Activated CD4-positive, alpha-beta T cell treated with anti-CD3 and anti-CD28 coated beads, Interleukin-2, amount 50 U/mL, for 4 hours (primary cell): ENCODE measurements at regions not wholly inside any gene's neighbourhood (a gene's known extent, or its start where the extent isn't known, plus 50 kb on each side); places are given as distances from the start of the nearest gene placed in this dataset.

Experiments
- DNase-seq, 2 experiments: peaks; one replicate each; pipeline ENCODE4 v3.0.0-alpha.2; 2020

DNA sequence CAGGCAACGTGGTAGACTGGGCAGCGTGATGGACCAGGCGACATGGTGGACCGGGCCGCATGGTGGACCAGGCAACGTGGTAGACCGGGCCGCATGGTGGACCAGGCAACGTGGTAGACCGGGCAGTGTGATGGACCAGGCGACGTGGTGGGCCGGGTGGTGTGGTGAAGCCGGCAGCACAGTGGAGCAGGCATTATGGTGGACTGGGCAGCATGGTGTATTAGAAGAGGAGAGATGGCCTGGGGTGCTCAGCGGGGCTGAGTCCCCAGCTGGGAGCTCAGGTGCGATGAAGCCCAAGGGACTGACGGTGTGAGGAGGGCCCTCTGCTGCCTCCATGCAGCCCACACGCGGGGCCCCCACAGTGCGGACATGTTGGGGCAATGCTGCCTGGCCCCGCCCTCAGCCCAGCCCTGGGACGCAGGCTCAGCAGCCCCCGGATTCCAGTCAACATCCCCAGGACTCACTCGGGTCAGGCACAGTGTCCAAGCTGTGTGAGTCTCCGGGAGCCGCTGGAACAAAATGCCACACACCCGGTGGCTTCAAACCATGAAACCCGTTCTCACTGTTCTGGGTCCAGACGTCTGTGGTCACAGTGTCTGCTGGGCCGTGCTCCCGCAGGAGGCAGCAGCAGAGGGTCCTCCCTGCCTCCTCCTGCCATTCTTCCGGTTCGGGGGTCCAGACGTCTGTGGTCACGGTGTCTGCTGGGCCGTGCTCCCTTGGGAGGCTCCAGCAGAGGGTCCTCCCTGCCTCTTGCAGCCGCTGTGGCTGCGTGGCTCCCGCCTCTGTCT lies 1084.9 kb downstream of the BRD1 start:
- no peak for DNase-seq

- no peak for DNase-seq
These were observed 1085.5 kb downstream of the BRD1 start for GRCh38 chr22:48742191-48742555.

DNA sequence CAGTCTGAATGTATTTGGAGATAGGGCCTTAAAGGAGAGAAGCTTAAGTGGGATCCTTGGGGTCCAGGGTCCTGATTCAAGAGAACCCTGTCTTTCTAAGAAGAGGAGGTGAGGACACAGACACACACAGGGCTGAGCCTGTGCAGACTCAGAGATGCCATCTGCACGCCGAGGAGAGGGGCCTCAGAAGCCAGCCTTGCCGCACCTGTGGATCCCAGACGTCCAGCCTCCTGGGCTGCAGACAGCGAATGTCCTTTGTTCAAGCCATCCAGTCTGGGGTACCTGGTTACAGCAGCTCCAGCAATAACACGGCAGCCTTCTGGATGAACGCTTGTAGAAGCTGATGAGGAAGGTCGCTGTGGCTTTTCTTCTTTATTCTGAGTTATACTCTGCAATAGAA lies 1086.1 kb downstream of the BRD1 start:
- DNase-seq = no peak

DNA sequence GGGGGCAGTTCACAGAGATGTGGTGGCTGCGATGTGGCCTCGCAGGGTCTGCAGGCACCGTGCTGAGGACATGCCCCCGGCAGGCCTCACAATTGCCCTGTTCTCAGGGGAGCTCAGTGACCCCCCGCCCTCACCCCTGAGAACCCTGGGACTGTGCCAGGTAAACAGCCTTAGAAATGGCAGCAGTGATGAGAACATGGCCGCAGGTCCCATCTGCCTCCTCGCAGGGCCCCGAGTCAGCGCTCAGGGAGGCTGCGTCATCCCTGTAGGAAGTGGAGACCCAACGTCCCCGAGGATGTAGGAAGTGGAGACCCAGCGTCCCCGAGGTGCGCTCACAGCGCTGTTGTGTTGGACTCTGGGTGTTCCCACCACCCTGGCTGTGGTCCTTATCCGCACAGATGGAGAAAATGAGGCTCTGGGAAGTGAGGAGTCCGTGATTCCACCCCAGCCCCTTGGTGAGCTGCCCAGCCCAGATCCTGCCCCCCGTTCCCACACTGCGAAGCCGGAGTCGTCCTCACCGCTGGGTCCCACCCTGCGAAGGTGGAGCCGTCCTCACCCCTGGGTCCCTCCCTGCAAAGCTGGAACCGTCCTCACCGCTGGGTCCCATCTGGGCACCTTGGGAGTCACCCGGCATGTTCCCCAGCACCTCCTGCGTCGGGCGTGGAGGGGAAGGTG lies 1086.8 kb downstream of the BRD1 start:
- DNase-seq = no peak

GRCh38 chr22:48740086-48740730 lies 1087.5 kb downstream of the BRD1 start:
- DNase-seq = no peak

DNA sequence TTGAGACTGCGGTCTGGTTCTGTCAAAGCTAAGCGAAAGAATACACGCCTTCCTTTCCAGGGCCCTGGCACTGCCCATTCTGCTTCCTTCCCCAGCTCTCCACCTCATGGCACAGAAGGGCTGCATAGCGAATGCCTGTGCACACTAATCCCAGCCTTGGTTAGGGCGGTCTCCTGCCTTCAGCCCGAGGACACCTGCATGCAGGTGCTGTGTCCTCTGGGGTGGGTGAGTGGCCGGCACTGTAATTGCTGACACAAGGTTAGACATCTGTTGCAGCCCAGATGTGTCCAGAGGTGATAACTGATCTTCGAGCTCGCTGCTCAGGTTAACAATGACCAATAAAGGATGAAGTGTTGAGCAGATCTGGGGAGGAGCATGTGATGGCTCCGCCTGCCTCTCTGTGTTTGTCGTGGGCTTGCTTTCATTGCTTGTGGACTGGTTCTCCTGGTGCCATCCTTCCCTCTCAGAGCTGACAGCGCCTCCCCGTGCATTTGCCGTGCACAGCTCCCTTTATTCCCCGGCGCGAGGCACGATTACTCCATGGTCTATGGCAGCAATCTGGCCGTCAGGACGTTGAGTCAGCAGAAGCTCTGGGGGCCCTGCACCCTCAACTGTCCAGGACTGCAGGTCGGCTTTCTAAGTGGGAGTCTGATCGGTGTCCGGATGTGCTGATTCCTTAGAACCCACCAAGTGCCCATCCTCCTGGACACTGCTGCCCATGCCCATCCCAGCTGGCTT lies 1088.2 kb downstream of the BRD1 start:
- no peak for DNase-seq

- no peak for DNase-seq
These were observed 1089.3 kb downstream of the BRD1 start for GRCh38 chr22:48738204-48738980.

DNA sequence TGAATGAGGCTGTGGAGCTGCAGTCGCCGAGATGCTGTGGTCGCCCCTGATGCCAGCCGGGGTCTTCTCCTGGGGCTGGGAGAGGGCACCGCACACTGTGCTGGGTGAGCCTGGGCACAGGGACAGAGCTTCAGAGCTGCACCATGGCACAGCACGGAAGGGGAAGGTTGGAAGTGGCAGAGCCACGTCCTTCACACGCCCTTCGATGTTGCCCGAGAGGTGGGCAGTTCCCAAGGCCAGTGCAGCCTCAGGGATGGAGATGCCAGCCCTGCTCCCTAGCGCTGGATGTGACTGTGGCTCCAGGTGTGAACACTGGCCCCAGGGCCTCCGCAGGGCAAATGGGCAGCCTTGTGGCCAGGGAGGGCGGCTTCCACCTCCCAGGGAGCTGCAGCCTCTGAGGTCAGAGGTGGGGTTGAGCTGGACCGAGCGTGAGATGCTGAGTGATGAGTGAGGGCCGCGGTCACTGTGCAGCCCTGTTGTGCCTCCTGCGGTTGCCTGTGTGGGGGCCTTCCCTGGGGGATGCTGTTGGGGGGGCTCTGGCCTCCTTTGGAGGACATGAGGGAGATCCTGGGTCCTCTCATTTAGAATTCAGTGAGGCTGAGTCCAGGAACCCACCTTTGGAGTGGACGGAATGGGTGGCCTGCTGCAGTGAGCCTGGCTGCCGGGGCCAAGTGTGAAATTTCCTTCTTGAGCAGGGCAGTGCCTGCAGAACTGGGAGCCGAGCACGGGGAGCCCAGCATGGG lies 1090.0 kb downstream of the BRD1 start:
- DNase-seq = no peak

DNA sequence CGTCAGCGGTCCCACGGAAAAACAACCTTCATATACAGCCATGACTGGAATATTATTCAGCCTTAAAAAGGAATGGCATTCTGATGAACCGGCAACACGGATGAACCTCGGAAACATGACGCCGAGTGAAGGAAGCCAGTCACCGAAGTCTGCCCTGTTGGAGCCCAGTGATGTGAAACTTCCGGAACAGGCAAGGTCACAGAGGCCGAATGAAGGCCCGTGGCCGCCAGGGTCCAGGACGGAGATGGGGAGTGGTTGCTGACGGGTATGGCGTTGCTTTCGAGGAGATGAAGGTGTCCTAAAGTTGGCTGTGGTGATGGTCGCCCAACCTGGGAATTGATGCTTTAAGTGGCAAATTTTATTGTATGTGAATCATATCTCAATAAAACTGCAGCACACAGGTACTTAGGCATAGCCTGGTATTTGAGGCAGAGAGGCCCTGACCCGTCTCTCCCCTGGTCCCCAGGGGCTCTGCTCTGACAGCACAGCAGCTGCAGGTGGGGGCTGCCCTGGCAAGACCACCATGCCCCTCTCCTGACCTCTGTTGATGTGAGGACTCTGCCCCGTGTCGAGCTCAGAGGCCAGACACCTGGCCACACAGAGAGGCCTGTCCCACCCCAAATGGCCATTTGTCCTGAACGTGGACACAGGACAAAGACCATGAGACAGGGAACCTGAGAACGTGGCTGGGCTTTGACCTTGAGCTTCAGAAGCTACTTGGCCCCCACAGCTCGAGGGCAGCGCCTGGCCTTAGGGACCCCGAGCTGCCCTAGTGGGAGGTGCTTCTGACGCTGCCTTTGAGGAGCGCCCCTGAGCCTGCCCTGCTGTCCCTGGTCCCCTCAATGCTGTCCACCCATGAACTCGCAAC lies 1090.8 kb downstream of the BRD1 start:
- no peak for DNase-seq

GRCh38 chr22:48734961-48735360 lies 1092.7 kb downstream of the BRD1 start:
- no peak for DNase-seq

- no peak for DNase-seq
These were observed 1093.3 kb downstream of the BRD1 start for GRCh38 chr22:48734359-48734758.

GRCh38 chr22:48729499-48730171 lies 1098.0 kb downstream of the BRD1 start:
- DNase-seq = no peak

DNA sequence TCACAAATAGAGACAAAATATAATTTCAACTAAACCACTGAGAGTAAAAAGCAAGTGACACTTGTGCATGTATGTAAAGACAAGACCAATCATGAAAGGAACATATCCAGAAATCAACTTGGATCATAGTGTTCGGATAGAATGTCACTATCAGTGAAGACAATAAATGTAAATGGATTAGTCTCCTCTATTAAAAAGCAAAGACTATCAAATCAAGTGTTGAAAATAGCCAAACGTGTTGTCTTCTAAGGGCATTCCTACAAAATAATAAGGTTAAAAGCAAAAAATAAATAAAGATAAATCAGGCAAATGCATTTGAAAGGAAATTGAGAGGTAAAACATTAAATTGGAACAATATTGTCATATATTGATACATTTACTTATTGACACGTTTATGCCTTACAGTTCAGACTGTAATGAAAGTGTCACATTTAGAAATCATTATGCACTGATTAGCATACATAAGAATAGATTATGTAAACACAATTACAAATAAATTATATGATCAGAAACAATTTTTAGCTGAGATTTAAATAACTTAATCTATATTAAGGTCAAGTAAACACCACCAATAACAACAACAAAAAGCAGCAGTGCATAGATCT lies 1100.1 kb downstream of the BRD1 start:
- DNase-seq = no peak

- DNase-seq = no peak
These were observed 1102.8 kb downstream of the BRD1 start for GRCh38 chr22:48724899-48725298.

DNA sequence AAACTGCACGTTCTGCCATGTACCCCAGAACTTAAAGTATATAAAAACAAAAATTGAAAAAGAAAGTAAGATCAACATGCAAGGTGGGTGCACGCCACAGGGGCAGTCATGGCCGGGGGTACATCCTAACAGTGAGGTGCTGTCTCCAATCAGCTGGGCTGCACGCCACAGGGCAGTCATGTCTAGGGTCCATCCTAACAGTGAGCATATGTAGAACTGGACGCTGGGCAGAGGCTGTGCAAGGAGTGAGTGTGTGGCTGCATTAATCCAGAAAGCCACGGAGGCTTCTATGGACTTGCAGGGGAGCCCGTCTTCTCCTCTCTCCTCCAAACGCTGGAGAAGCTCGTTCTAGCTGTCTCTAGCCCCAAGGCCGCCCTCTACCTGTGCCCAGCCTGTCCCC lies 1105.0 kb downstream of the BRD1 start:
- DNase-seq = no peak

GRCh38 chr22:48721395-48721669 lies 1106.3 kb downstream of the BRD1 start:
- DNase-seq = no peak

DNA sequence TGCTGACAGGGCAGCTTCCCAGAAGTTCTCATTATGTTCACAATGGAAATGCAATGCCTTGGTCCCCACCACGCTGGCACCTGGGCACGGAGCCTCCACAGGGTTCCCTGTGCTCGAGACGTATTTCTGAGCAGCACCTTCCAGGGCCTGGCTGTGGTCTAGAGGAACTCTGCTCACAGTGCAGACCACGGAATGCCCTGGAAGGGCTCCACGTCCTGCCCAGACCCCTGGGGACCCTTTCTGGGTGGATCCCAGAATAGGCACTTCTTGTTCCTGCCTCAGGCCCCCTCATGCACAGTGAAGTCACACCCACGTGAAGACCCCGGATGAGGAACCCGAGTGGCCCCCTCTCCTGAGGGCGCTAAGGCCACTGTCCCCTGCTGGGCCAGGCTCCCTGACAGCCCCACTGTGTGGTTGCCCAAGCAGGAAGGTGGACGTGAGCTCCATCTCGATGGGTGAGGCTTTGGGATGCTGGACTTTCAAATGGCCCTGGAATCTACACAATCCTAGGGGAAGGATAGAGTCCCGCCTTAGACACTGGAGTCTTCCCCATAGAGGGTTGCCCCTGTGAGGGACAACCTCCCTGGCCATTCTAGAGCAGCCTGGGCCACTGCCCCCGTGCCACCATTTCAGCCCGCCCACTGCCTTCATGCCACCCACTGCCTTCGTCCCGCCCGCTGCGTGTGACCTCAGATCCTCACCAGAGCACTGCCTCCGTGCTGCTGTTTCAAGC lies 1106.8 kb downstream of the BRD1 start:
- no peak for DNase-seq

- DNase-seq = no peak
These were observed 1107.6 kb downstream of the BRD1 start for GRCh38 chr22:48719978-48720661.
